OCI-LY1 (cell line): ENCODE measurements at regions not wholly inside any gene's neighbourhood (a gene's known extent, or its start where the extent isn't known, plus 50 kb on each side); places are given as distances from the start of the nearest gene placed in this dataset.

ENCODE experiments used
- H2AFZ ChIP-seq: fragments of 200-600 bp; sonication (generic), shearing (Covaris generic); 2 replicates; pipeline ENCODE4 v1.6.0; 2014; ENCODE audit warnings: antibody characterized with exemption, mild to moderate bottlenecking, low read length
- H3F3A ChIP-seq: fragments of 200-600 bp; sonication (generic), shearing (Covaris generic); 2 replicates; pipeline ENCODE4 v1.6.0; 2014; ENCODE audit warnings: mild to moderate bottlenecking, antibody characterized with exemption, low read length, moderate library complexity; ENCODE audit not compliant: insufficient read depth
- H3K27ac ChIP-seq: fragments of 200-600 bp; sonication (generic); 2 replicates; pipeline ENCODE4 v1.5.1; 2014; ENCODE audit warnings: low read length, mixed run types, mild to moderate bottlenecking, low read depth; ENCODE audit not compliant: poor library complexity, severe bottlenecking
- H3K27me3 ChIP-seq: fragments of 200-600 bp; sonication (generic); 2 replicates; pipeline ENCODE4 v1.6.0; 2014; ENCODE audit warnings: antibody characterized with exemption, mild to moderate bottlenecking, low read length, moderate library complexity; ENCODE audit not compliant: insufficient read depth
- H3K36me3 ChIP-seq: fragments of 200-600 bp; sonication (generic); 2 replicates; pipeline ENCODE4 v1.6.1; 2014; ENCODE audit warnings: mild to moderate bottlenecking, antibody characterized with exemption, low read length, moderate library complexity, mixed read lengths; ENCODE audit not compliant: insufficient read depth
- H3K4me1 ChIP-seq: fragments of 200-600 bp; sonication (generic); 2 replicates; pipeline ENCODE4 v1.5.1; 2014; ENCODE audit warnings: mild to moderate bottlenecking, low read length, moderate library complexity; ENCODE audit not compliant: insufficient read depth, severe bottlenecking
- H3K4me2 ChIP-seq: fragments of 200-600 bp; sonication (generic), shearing (Covaris generic); 2 replicates; pipeline ENCODE4 v1.6.1; 2014; ENCODE audit warnings: low read length
- H3K4me3 ChIP-seq: fragments of 200-600 bp; sonication (generic); 2 replicates; pipeline ENCODE4 v1.5.1; 2014; ENCODE audit warnings: low read length, low read depth, mild to moderate bottlenecking, mixed read lengths; ENCODE audit not compliant: poor library complexity, severe bottlenecking
- H3K79me2 ChIP-seq: fragments of 200-600 bp; shearing (Covaris generic); 2 replicates; pipeline ENCODE4 v1.6.1; 2016; ENCODE audit warnings: mixed run types, low read length, mixed read lengths; ENCODE audit not compliant: insufficient read depth
- H3K9ac ChIP-seq: fragments of 200-600 bp; sonication (generic), shearing (Covaris generic); 2 replicates; pipeline ENCODE4 v1.6.1; 2014; ENCODE audit warnings: mild to moderate bottlenecking, low read length, mixed read lengths
- H3K9me2 ChIP-seq: fragments of 200-600 bp; sonication (generic), shearing (Covaris generic); 2 replicates; pipeline ENCODE4 v1.6.1; 2014; ENCODE audit warnings: low read depth, mild to moderate bottlenecking, low read length, mixed read lengths
- H3K9me3 ChIP-seq: fragments of 200-600 bp; shearing (Covaris generic); 2 replicates; pipeline ENCODE4 v1.6.1; 2014; ENCODE audit warnings: low read length, mixed read lengths
- H4K20me1 ChIP-seq: fragments of 200-600 bp; sonication (generic), shearing (Covaris generic); 2 replicates; pipeline ENCODE4 v1.6.0; 2016; ENCODE audit warnings: mild to moderate bottlenecking, low read length; ENCODE audit not compliant: insufficient read depth
- EZH2 ChIP-seq: fragments of 200-600 bp; sonication (generic), shearing (Covaris generic); IDR thresholded peaks from 2 replicates; pipeline ENCODE4 v1.8.0; 2017; ENCODE audit warnings: borderline replicate concordance, mixed run types, mild to moderate bottlenecking, antibody characterized with exemption, low read length, moderate library complexity, mixed read lengths
- TF ChIP-seq, protein P1 (sequence below): fragments of 200-600 bp; sonication (generic), shearing (Covaris generic); IDR thresholded peaks from 2 replicates; pipeline ENCODE4 v1.5.1; 2017; ENCODE audit warnings: mild to moderate bottlenecking, antibody characterized with exemption, low read length, moderate library complexity, mixed read lengths

DNA sequence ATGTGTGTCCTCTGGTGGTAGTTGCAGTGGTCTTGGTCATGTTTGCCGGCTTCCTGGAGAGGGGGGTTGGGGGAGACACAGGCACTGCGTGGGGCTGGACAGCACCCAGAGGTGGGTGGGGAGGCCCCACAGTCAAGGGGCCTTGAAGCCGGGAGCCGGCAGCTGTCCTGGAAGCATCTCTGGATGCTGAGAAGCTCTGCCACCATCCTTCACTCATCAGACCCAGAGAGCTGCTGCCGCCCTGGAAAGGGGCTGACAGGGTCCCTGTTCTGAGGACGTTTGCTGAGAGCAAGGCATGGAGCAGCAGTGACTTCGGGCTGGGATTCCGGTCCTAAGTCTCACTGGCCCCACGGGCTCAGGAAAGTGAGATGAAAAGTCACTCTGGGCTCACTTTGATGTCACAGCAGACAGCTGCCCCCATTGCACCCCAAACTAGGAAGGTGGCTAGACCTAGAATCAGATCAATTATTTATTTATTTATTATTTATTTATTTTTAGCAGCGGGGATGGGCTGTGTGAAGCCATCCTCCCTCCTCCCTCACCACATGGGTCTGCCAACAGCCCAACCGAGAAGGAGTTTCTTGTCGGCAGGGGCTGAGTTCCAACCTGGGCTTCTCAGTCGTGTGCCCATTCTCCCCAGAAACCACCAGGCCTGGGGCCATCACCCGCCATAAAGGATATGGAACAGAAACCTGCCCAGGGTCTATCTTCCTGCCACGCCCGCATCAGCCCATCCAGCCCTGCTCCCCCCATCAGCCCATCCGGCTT lies 547.4 kb downstream of the PTPRU start:
- no peaks in the 10 kb centered on the region for H4K20me1 ChIP-seq
- TF ChIP-seq EZH2, result no peak
- TF ChIP-seq, protein P1, sequence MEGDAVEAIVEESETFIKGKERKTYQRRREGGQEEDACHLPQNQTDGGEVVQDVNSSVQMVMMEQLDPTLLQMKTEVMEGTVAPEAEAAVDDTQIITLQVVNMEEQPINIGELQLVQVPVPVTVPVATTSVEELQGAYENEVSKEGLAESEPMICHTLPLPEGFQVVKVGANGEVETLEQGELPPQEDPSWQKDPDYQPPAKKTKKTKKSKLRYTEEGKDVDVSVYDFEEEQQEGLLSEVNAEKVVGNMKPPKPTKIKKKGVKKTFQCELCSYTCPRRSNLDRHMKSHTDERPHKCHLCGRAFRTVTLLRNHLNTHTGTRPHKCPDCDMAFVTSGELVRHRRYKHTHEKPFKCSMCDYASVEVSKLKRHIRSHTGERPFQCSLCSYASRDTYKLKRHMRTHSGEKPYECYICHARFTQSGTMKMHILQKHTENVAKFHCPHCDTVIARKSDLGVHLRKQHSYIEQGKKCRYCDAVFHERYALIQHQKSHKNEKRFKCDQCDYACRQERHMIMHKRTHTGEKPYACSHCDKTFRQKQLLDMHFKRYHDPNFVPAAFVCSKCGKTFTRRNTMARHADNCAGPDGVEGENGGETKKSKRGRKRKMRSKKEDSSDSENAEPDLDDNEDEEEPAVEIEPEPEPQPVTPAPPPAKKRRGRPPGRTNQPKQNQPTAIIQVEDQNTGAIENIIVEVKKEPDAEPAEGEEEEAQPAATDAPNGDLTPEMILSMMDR, result no peak
- H3K4me1 ChIP-seq, result no peaks in the 10 kb centered on the region
- no peaks in the 10 kb centered on the region for H3K36me3 ChIP-seq
- H3K9ac ChIP-seq, result no peak overlapping the region
- no peaks in the 10 kb centered on the region for H3K9me3 ChIP-seq
- no peak overlapping the region for H3K4me3 ChIP-seq
- H3K9me2 ChIP-seq, result no peaks in the 10 kb centered on the region
- H2AFZ ChIP-seq, result no peak overlapping the region
- H3K27me3 ChIP-seq, result no peaks in the 10 kb centered on the region
- H3F3A ChIP-seq, result no peaks in the 10 kb centered on the region
- no peak overlapping the region for H3K27ac ChIP-seq
- no peak overlapping the region for H3K4me2 ChIP-seq
- no peaks in the 10 kb centered on the region for H3K79me2 ChIP-seq

DNA sequence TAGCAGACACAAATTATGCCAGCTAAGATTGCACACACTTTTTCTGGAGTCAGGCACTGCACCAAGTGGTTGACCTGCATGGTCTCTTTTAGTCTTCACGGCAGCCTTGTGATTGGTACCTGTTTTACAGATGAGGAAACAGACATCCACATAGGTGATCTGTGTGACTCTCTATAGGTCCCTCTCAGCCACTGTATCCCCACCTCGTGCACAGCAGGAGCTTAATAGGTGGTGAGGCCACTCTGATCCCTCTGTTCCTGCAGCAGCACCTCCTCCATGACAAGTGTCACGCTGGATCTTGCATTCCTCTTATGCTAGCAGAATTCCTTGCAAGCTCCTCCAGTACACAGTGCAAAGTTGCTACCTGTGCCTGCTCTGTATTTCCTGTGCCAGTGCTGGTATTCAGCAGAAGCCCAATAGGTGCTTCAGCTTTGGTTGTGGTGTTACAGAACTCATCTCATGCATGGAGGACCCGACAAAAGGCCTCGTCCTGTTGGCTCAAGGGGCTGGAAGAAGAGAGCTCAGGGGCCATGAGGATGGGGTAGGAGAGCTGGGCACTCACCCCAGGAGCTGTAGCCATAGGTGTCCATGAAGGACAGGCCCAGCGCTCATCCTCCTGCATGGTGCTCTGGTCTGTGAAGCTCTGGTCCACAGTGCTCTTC lies 546.7 kb downstream of the PTPRU start:
- Histone ChIP-seq H3K9me2 (no peaks in the 10 kb centered on the region), H3K9ac (no peak overlapping the region), H4K20me1 (no peaks in the 10 kb centered on the region), H3K27ac (no peak overlapping the region), H3K4me3 (no peak overlapping the region), H3K79me2 (no peaks in the 10 kb centered on the region), H3K4me1 (no peaks in the 10 kb centered on the region), H3F3A (no peaks in the 10 kb centered on the region), H3K9me3 (no peaks in the 10 kb centered on the region), H3K4me2 (no peak overlapping the region), H3K36me3 (no peaks in the 10 kb centered on the region), H3K27me3 (no peaks in the 10 kb centered on the region), H2AFZ (no peak overlapping the region)
- TF ChIP-seq, protein P1, result no peak
- no peak for TF ChIP-seq EZH2

DNA sequence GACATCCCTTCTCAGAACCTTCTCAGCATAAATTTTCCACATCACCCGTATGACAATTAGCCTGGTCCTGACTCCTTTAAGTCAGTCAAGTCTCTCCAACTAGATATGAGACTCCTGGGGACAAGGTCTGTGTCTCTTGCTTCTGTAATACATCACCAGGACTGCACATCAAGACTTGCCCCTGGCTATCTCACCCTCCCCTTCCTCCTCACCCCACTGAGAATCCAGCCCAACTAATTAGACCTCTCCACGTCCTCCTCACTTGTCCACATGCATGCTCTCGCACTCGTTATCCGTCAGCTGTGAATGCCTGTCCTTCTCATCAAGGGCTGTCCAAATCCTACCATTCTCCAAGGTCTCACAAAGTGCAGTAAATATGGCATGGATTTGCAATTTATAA lies 542.8 kb downstream of the PTPRU start:
- Histone ChIP-seq H3K9me3 (no peaks in the 10 kb centered on the region), H3K9ac (no peak overlapping the region), H3K27ac (no peak overlapping the region), H3K79me2 (no peaks in the 10 kb centered on the region), H3F3A (no peaks in the 10 kb centered on the region), H3K36me3 (no peaks in the 10 kb centered on the region), H3K4me2 (no peak overlapping the region), H4K20me1 (no peaks in the 10 kb centered on the region), H2AFZ (no peak overlapping the region), H3K4me1 (no peaks in the 10 kb centered on the region), H3K9me2 (no peaks in the 10 kb centered on the region), H3K4me3 (no peak overlapping the region), H3K27me3 (no peaks in the 10 kb centered on the region)
- TF ChIP-seq, protein P1, result no peak
- TF ChIP-seq EZH2, result no peak
